DOHH2 (cell line): ENCODE measurements at regions not wholly inside any gene's neighbourhood (a gene's known extent, or its start where the extent isn't known, plus 50 kb on each side); places are given as distances from the start of the nearest gene placed in this dataset.

Experiments used
- H3F3A ChIP-seq: fragments of 200-600 bp; sonication (generic), shearing (Covaris generic); 2 replicates; pipeline ENCODE4 v1.6.0; 2016; ENCODE audit warnings: antibody characterized with exemption, mild to moderate bottlenecking; ENCODE audit not compliant: control insufficient read depth, insufficient read depth
- H3K27ac ChIP-seq: fragments of 200-600 bp; sonication (generic); 2 replicates; pipeline ENCODE4 v1.5.1; 2014; ENCODE audit warnings: low read depth, mild to moderate bottlenecking, low read length, moderate library complexity
- H3K27me3 ChIP-seq: fragments of 200-600 bp; sonication (generic); 2 replicates; pipeline ENCODE4 v1.6.1; 2014; ENCODE audit warnings: mild to moderate bottlenecking, low read length, mixed read lengths; ENCODE audit not compliant: control insufficient read depth
- H3K36me3 ChIP-seq: fragments of 200-600 bp; sonication (generic); 2 replicates; pipeline ENCODE4 v1.6.1; 2014; ENCODE audit warnings: mild to moderate bottlenecking, low read length, moderate library complexity, mixed read lengths; ENCODE audit not compliant: control insufficient read depth
- H3K4me1 ChIP-seq: fragments of 200-600 bp; sonication (generic); 2 replicates; pipeline ENCODE4 v1.6.1; 2014; ENCODE audit warnings: mild to moderate bottlenecking, low read length, mixed read lengths; ENCODE audit not compliant: control insufficient read depth
- H3K4me2 ChIP-seq: fragments of 200-600 bp; sonication (generic); 2 replicates; pipeline ENCODE4 v1.6.0; 2014; ENCODE audit warnings: mild to moderate bottlenecking, low read length, moderate library complexity
- H3K4me3 ChIP-seq: fragments of 200-600 bp; sonication (generic); 2 replicates; pipeline ENCODE4 v1.5.1; 2014; ENCODE audit warnings: mild to moderate bottlenecking, low read length, mixed read lengths
- H3K79me2 ChIP-seq: fragments of 200-600 bp; sonication (generic); 2 replicates; pipeline ENCODE4 v1.6.1; 2014; ENCODE audit warnings: mild to moderate bottlenecking, low read length, mixed read lengths; ENCODE audit not compliant: control insufficient read depth
- H3K9me2 ChIP-seq: fragments of 200-600 bp; sonication (generic); replicated peaks from 2 replicates; pipeline ENCODE4 v1.6.1; 2014; ENCODE audit warnings: mild to moderate bottlenecking, low read length, mixed read lengths; ENCODE audit not compliant: control insufficient read depth
- H3K9me3 ChIP-seq: fragments of 200-600 bp; sonication (generic); 2 replicates; pipeline ENCODE4 v1.6.1; 2014; ENCODE audit warnings: antibody characterized with exemption, low read length, mixed read lengths; ENCODE audit not compliant: control insufficient read depth, insufficient read depth
- H4K20me1 ChIP-seq: fragments of 200-600 bp; sonication (generic); 2 replicates; pipeline ENCODE4 v1.6.0; 2014; ENCODE audit warnings: low read depth, mild to moderate bottlenecking, antibody characterized with exemption, low read length, moderate library complexity; ENCODE audit not compliant: control insufficient read depth, insufficient read depth
- CTCF ChIP-seq: fragments of 200-600 bp; sonication (generic); IDR thresholded peaks from one replicate; pipeline ENCODE4 v1.5.1; 2014; ENCODE audit warnings: antibody characterized with exemption, mild to moderate bottlenecking, low read depth, low read length; ENCODE audit not compliant: poor library complexity, severe bottlenecking
- EZH2phosphoT487 ChIP-seq: fragments of 200-600 bp; sonication (generic); IDR thresholded peaks from 2 replicates; pipeline ENCODE4 v1.6.1; 2017; ENCODE audit warnings: borderline replicate concordance, mild to moderate bottlenecking, antibody characterized with exemption, low read length, moderate library complexity, mixed read lengths

- no peak for TF ChIP-seq CTCF
- no peak for TF ChIP-seq EZH2phosphoT487
- Histone ChIP-seq H3K9me2 (no peaks in the 10 kb centered on the region), H3K4me1 (no peaks in the 10 kb centered on the region), H3K27me3 (peaks cover 4% of the 10 kb centered on the region; the same call in 1 of the 2 replicates), H3K27ac (no peak overlapping the region), H3K4me3 (no peak overlapping the region), H3K79me2 (no peaks in the 10 kb centered on the region), H4K20me1 (no peaks in the 10 kb centered on the region), H3K4me2 (no peak overlapping the region), H3F3A (no peaks in the 10 kb centered on the region), H3K9me3 (no peaks in the 10 kb centered on the region), H3K36me3 (no peaks in the 10 kb centered on the region)
These were observed 606.1 kb downstream of the KIF4B start for GRCh38 chr5:155619688-155620087.

GRCh38 chr5:155620821-155621410 lies 607.4 kb downstream of the KIF4B start:
- H4K20me1 ChIP-seq = no peaks in the 10 kb centered on the region
- no peaks in the 10 kb centered on the region for H3K9me2 ChIP-seq
- H3K27ac ChIP-seq = no peak overlapping the region
- H3K9me3 ChIP-seq = no peaks in the 10 kb centered on the region
- peaks cover 4% of the 10 kb centered on the region; the same call in 1 of the 2 replicates for H3K27me3 ChIP-seq
- H3K4me3 ChIP-seq = no peak overlapping the region
- H3K4me2 ChIP-seq = no peak overlapping the region
- H3F3A ChIP-seq = no peaks in the 10 kb centered on the region
- no peaks in the 10 kb centered on the region for H3K4me1 ChIP-seq
- no peaks in the 10 kb centered on the region for H3K36me3 ChIP-seq
- TF ChIP-seq EZH2phosphoT487 (no peak), CTCF (no peak)
- no peaks in the 10 kb centered on the region for H3K79me2 ChIP-seq

- Histone ChIP-seq H3K27me3 (peaks cover 4% of the 10 kb centered on the region; the same call in 1 of the 2 replicates), H3K79me2 (no peaks in the 10 kb centered on the region), H3K4me2 (no peak overlapping the region), H3K4me3 (no peak overlapping the region), H3K4me1 (no peaks in the 10 kb centered on the region), H4K20me1 (no peaks in the 10 kb centered on the region), H3K9me3 (no peaks in the 10 kb centered on the region), H3K27ac (no peak overlapping the region), H3K36me3 (no peaks in the 10 kb centered on the region), H3K9me2 (no peaks in the 10 kb centered on the region), H3F3A (no peaks in the 10 kb centered on the region)
- no peak for TF ChIP-seq EZH2phosphoT487
- no peak for TF ChIP-seq CTCF
These were observed 611.2 kb downstream of the KIF4B start for GRCh38 chr5:155624597-155625241.
